Activated naive CD8-positive, alpha-beta T cell (primary cell): ENCODE measurements at regions not wholly inside any gene's neighbourhood (a gene's known extent, or its start where the extent isn't known, plus 50 kb on each side); places are given as distances from the start of the nearest gene placed in this dataset.

Experiments used
- H3K27ac Mint-ChIP-seq: one replicate; pipeline ENCODE4 v1.8.0; 2021; ENCODE audit warnings: mixed read lengths
- H3K27me3 Mint-ChIP-seq: one replicate; pipeline ENCODE4 v1.8.0; 2021; ENCODE audit warnings: mixed read lengths
- H3K36me3 Mint-ChIP-seq: one replicate; pipeline ENCODE4 v1.8.0; 2021; ENCODE audit warnings: mixed read lengths
- H3K4me1 Mint-ChIP-seq: one replicate; pipeline ENCODE4 v1.8.0; 2021; ENCODE audit warnings: low read depth, mixed read lengths
- H3K4me3 Mint-ChIP-seq: one replicate; pipeline ENCODE4 v1.8.0; 2021; ENCODE audit warnings: mild to moderate bottlenecking, mixed read lengths
- H3K9me3 Mint-ChIP-seq: one replicate; pipeline ENCODE4 v1.8.0; 2021; ENCODE audit warnings: low read depth, mixed read lengths

GRCh38 chr13:47647001-47647400 is 354.1 kb downstream of the SUCLA2 start:
- Mint-ChIP-seq H3K27me3 (peaks cover 5% of the 10 kb centered on the region), H3K4me3 (no peak overlapping the region), H3K36me3 (no peaks in the 10 kb centered on the region), H3K27ac (no peak overlapping the region), H3K9me3 (no peaks in the 10 kb centered on the region), H3K4me1 (no peaks in the 10 kb centered on the region)

- H3K27ac Mint-ChIP-seq = no peak overlapping the region
- H3K4me3 Mint-ChIP-seq = no peak overlapping the region
- no peaks in the 10 kb centered on the region for H3K9me3 Mint-ChIP-seq
- peaks cover 5% of the 10 kb centered on the region for H3K27me3 Mint-ChIP-seq
- no peaks in the 10 kb centered on the region for H3K4me1 Mint-ChIP-seq
- no peaks in the 10 kb centered on the region for H3K36me3 Mint-ChIP-seq
These were observed 354.8 kb downstream of the SUCLA2 start for GRCh38 chr13:47646298-47646697.

- Mint-ChIP-seq H3K9me3 (peaks cover 3% of the 10 kb centered on the region), H3K27me3 (peaks cover 1% of the 10 kb centered on the region), H3K27ac (no peak overlapping the region), H3K4me1 (no peaks in the 10 kb centered on the region), H3K4me3 (no peak overlapping the region), H3K36me3 (no peaks in the 10 kb centered on the region)
These were observed 361.2 kb downstream of the SUCLA2 start for GRCh38 chr13:47639738-47640447.

GRCh38 chr13:47638627-47639026 is 362.4 kb downstream of the SUCLA2 start:
- peaks cover 4% of the 10 kb centered on the region for H3K27me3 Mint-ChIP-seq
- no peaks in the 10 kb centered on the region for H3K4me1 Mint-ChIP-seq
- H3K9me3 Mint-ChIP-seq = peaks cover 14% of the 10 kb centered on the region
- no peaks in the 10 kb centered on the region for H3K36me3 Mint-ChIP-seq
- H3K4me3 Mint-ChIP-seq = no peak overlapping the region
- no peak overlapping the region for H3K27ac Mint-ChIP-seq

- Mint-ChIP-seq H3K4me1 (no peaks in the 10 kb centered on the region), H3K9me3 (peaks cover 21% of the 10 kb centered on the region), H3K36me3 (no peaks in the 10 kb centered on the region), H3K27ac (no peak overlapping the region), H3K4me3 (no peak overlapping the region), H3K27me3 (peaks cover 8% of the 10 kb centered on the region)
These were observed 368.8 kb downstream of the SUCLA2 start for GRCh38 chr13:47632311-47632710.

- H3K27ac Mint-ChIP-seq = no peak overlapping the region
- peaks cover 8% of the 10 kb centered on the region for H3K9me3 Mint-ChIP-seq
- H3K4me3 Mint-ChIP-seq = no peak overlapping the region
- H3K4me1 Mint-ChIP-seq = no peaks in the 10 kb centered on the region
- H3K27me3 Mint-ChIP-seq = peaks cover 6% of the 10 kb centered on the region
- no peaks in the 10 kb centered on the region for H3K36me3 Mint-ChIP-seq
These were observed 372.4 kb downstream of the SUCLA2 start for GRCh38 chr13:47628666-47629065.

GRCh38 chr13:47623862-47624261 is 377.2 kb downstream of the SUCLA2 start:
- Mint-ChIP-seq H3K27ac (no peak overlapping the region), H3K27me3 (peaks cover 6% of the 10 kb centered on the region), H3K36me3 (no peaks in the 10 kb centered on the region), H3K9me3 (no peaks in the 10 kb centered on the region), H3K4me1 (no peaks in the 10 kb centered on the region), H3K4me3 (no peak overlapping the region)

GRCh38 chr13:47621931-47622330 is 379.1 kb downstream of the SUCLA2 start:
- Mint-ChIP-seq H3K27ac (no peak overlapping the region), H3K27me3 (peaks cover 9% of the 10 kb centered on the region), H3K9me3 (no peaks in the 10 kb centered on the region), H3K4me3 (no peak overlapping the region), H3K36me3 (no peaks in the 10 kb centered on the region), H3K4me1 (no peaks in the 10 kb centered on the region)

GRCh38 chr13:47611664-47612288 is 389.3 kb downstream of the SUCLA2 start:
- Mint-ChIP-seq H3K4me3 (no peak overlapping the region), H3K27me3 (no peaks in the 10 kb centered on the region), H3K9me3 (peaks cover 7% of the 10 kb centered on the region), H3K36me3 (no peaks in the 10 kb centered on the region), H3K4me1 (no peaks in the 10 kb centered on the region), H3K27ac (no peak overlapping the region)

GRCh38 chr13:47610687-47611086 is 390.4 kb downstream of the SUCLA2 start:
- Mint-ChIP-seq H3K4me3 (no peak overlapping the region), H3K9me3 (peaks cover 8% of the 10 kb centered on the region), H3K27ac (no peak overlapping the region), H3K27me3 (no peaks in the 10 kb centered on the region), H3K4me1 (no peaks in the 10 kb centered on the region), H3K36me3 (no peaks in the 10 kb centered on the region)

GRCh38 chr13:47603365-47603764 is 397.7 kb downstream of the SUCLA2 start:
- Mint-ChIP-seq H3K9me3 (peaks cover 13% of the 10 kb centered on the region), H3K4me3 (no peak overlapping the region), H3K27ac (no peak overlapping the region), H3K36me3 (peaks cover 3% of the 10 kb centered on the region), H3K27me3 (peaks cover 6% of the 10 kb centered on the region), H3K4me1 (no peaks in the 10 kb centered on the region)

- Mint-ChIP-seq H3K36me3 (no peaks in the 10 kb centered on the region), H3K4me3 (no peak overlapping the region)
These were observed 402.6 kb downstream of the SUCLA2 start for GRCh38 chr13:47598340-47598911.

GRCh38 chr13:47594833-47595232 is 406.2 kb downstream of the SUCLA2 start:
- Mint-ChIP-seq H3K4me1 (no peaks in the 10 kb centered on the region), H3K36me3 (no peaks in the 10 kb centered on the region), H3K27ac (no peak overlapping the region), H3K27me3 (no peaks in the 10 kb centered on the region), H3K4me3 (no peak overlapping the region), H3K9me3 (peaks cover 6% of the 10 kb centered on the region)

More at GRCh38 chr13:47598340-47598911, 402.6 kb downstream of the SUCLA2 start:
- H3K4me1 Mint-ChIP-seq = no peaks in the 10 kb centered on the region
- peaks cover 3% of the 10 kb centered on the region for H3K27me3 Mint-ChIP-seq
- H3K9me3 Mint-ChIP-seq = no peaks in the 10 kb centered on the region
- H3K27ac Mint-ChIP-seq = no peak overlapping the region

GRCh38 chr13:47592256-47592655 is 408.8 kb downstream of the SUCLA2 start:
- Mint-ChIP-seq H3K9me3 (peaks cover 7% of the 10 kb centered on the region), H3K27me3 (no peaks in the 10 kb centered on the region), H3K4me1 (no peaks in the 10 kb centered on the region), H3K4me3 (no peak overlapping the region), H3K36me3 (no peaks in the 10 kb centered on the region), H3K27ac (no peak overlapping the region)

GRCh38 chr13:47588676-47589075 is 412.4 kb downstream of the SUCLA2 start:
- no peak overlapping the region for H3K4me3 Mint-ChIP-seq
- no peaks in the 10 kb centered on the region for H3K36me3 Mint-ChIP-seq
- peaks cover 14% of the 10 kb centered on the region for H3K9me3 Mint-ChIP-seq

More at GRCh38 chr13:47588676-47589075, 412.4 kb downstream of the SUCLA2 start:
- H3K27ac Mint-ChIP-seq = no peak overlapping the region
- H3K27me3 Mint-ChIP-seq = no peaks in the 10 kb centered on the region
- no peaks in the 10 kb centered on the region for H3K4me1 Mint-ChIP-seq
